Chondrocyte (in vitro differentiated cells): ENCODE measurements at regions not wholly inside any gene's neighbourhood (a gene's known extent, or its start where the extent isn't known, plus 50 kb on each side); places are given as distances from the start of the nearest gene placed in this dataset.

Experiments used
- DNase-seq: peaks from one replicate; pipeline ENCODE4 v3.0.0; 2021; ENCODE audit warnings: mixed read lengths, low spot score
- H3K27ac Mint-ChIP-seq: one replicate; pipeline ENCODE4 v1.8.0; 2021; ENCODE audit warnings: mild to moderate bottlenecking, moderate library complexity, mixed read lengths; ENCODE audit not compliant: unreplicated experiment
- H3K27me3 Mint-ChIP-seq: 2 replicates; pipeline ENCODE4 v1.8.0; 2021; ENCODE audit warnings: low read depth, mixed read lengths
- H3K36me3 Mint-ChIP-seq: 2 replicates; pipeline ENCODE4 v1.8.0; 2021; ENCODE audit warnings: low read depth, mixed read lengths
- H3K4me1 Mint-ChIP-seq: 2 replicates; pipeline ENCODE4 v1.8.0; 2021; ENCODE audit warnings: low read depth, mild to moderate bottlenecking, mixed read lengths
- H3K4me3 Mint-ChIP-seq: one replicate; pipeline ENCODE4 v1.8.0; 2021; ENCODE audit warnings: mild to moderate bottlenecking, moderate library complexity, mixed read lengths; ENCODE audit not compliant: unreplicated experiment
- H3K9me3 Mint-ChIP-seq: 2 replicates; pipeline ENCODE4 v1.8.0; 2021; ENCODE audit warnings: low read depth, mixed read lengths
- TF ChIP-seq, protein P1 (sequence below): fragments of 200-600 bp; sonication (generic); IDR thresholded peaks from 2 replicates; pipeline ENCODE4 v1.5.0; 2021; ENCODE audit warnings: antibody characterized with exemption, mild to moderate bottlenecking, moderate library complexity

DNA sequence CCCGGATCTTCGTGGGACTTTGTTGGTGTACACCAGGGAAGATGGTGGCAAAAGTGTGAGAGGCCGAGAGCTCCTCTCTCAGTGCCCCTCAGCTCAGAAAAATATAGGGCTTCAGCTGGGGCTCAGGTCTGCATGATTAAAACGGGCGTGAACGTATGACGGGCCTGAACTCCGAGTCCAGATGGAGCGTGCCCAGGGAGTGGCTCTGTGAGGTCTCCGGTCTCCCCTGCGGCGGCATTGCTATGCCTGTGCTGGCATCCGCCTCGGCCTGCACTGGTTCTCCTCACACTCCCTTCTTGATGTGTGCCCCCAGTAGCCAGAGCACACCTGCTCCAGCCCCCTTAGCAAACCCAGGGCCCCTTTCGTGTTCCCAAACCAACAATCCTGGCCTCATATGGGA, 82.0 kb downstream of the TEX29 start:
- Mint-ChIP-seq H3K36me3 (no peaks in the 10 kb centered on the region), H3K4me3 (no peak overlapping the region), H3K9me3 (peaks cover 5% of the 10 kb centered on the region), H3K4me1 (no peaks in the 10 kb centered on the region), H3K27ac (no peak overlapping the region), H3K27me3 (peaks cover 44% of the 10 kb centered on the region)
- no peak for DNase-seq
- TF ChIP-seq, protein P1, sequence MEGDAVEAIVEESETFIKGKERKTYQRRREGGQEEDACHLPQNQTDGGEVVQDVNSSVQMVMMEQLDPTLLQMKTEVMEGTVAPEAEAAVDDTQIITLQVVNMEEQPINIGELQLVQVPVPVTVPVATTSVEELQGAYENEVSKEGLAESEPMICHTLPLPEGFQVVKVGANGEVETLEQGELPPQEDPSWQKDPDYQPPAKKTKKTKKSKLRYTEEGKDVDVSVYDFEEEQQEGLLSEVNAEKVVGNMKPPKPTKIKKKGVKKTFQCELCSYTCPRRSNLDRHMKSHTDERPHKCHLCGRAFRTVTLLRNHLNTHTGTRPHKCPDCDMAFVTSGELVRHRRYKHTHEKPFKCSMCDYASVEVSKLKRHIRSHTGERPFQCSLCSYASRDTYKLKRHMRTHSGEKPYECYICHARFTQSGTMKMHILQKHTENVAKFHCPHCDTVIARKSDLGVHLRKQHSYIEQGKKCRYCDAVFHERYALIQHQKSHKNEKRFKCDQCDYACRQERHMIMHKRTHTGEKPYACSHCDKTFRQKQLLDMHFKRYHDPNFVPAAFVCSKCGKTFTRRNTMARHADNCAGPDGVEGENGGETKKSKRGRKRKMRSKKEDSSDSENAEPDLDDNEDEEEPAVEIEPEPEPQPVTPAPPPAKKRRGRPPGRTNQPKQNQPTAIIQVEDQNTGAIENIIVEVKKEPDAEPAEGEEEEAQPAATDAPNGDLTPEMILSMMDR = no peak

- Mint-ChIP-seq H3K27me3 (peaks cover 51% of the 10 kb centered on the region), H3K36me3 (no peaks in the 10 kb centered on the region), H3K9me3 (peaks cover 5% of the 10 kb centered on the region)
These were observed 82.8 kb downstream of the TEX29 start for GRCh38 chr13:111403266-111403665.

GRCh38 chr13:111404746-111405145, 84.3 kb downstream of the TEX29 start:
- TF ChIP-seq, protein P1 = no peak
- Mint-ChIP-seq H3K36me3 (no peaks in the 10 kb centered on the region), H3K4me1 (no peaks in the 10 kb centered on the region), H3K27ac (no peak overlapping the region), H3K27me3 (peaks cover 51% of the 10 kb centered on the region), H3K4me3 (no peak overlapping the region), H3K9me3 (peaks cover 5% of the 10 kb centered on the region)
- DNase-seq = no peak

More at GRCh38 chr13:111403266-111403665, 82.8 kb downstream of the TEX29 start:
- no peak overlapping the region for H3K27ac Mint-ChIP-seq
- H3K4me1 Mint-ChIP-seq = no peaks in the 10 kb centered on the region
- TF ChIP-seq, protein P1 = no peak
- no peak overlapping the region for H3K4me3 Mint-ChIP-seq
- DNase-seq = no peak

DNA sequence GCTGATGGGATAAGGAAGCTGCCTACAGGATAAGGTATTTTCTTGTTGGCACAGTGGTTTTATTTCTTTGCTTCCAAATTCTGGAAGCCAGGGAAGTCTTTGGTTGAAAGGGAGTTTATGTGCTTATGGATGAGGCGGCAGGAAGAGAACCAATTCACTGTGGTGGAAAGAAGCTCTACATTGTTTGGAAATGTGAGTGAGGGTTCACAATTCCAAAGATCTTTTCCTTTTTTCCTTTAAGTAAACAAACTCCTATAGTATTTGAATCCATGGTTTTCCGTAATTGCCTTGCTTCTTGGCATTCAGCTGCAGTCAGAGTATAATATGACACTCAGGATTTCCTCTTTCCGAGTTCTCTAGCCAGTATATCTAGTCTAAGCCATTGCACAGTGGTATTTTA, 86.2 kb downstream of the TEX29 start:
- H3K27me3 Mint-ChIP-seq = peaks cover 47% of the 10 kb centered on the region

DNA sequence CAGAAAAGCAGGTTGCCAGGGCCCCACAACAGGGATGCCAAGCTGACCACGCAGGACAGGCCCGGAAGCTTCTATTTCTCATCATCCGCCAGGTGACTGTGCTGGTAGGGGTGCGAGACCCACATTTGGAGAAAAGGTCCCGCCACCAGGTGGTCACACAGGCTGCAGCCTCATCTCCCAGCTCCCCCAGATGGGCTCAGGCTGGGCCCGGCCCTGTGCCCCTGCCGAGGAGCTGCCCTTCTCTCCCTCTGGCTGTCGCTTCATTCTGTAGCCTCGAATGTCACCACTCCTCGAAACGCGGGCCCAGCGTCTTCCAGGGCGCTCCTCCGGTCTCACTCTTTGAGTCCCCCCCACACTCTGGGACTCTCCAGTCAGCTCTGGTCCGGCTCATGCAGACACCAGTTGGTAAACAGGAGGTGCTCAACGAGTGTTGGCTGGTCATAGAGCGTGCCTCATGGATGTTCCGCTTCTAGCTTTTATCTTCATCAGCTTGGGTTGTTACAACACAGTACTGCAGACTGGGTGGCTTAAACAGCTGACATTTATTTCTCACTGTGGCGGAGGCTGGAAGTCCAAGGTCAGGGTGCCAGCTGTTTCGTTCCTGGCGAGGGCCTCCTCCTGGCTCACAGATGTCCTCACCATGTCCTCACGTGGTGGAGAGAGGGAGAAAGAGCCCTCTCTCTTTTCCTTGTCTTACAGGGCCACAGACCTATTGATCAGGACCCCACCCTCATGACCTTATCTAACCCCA, 87.1 kb downstream of the TEX29 start:
- Mint-ChIP-seq H3K36me3 (no peaks in the 10 kb centered on the region), H3K27me3 (peaks cover 54% of the 10 kb centered on the region), H3K4me3 (no peak overlapping the region), H3K4me1 (no peaks in the 10 kb centered on the region), H3K9me3 (no peaks in the 10 kb centered on the region), H3K27ac (no peak overlapping the region)
- TF ChIP-seq, protein P1 = no peak
- DNase-seq = no peak

More for the DNA sequence above, 86.2 kb downstream of the TEX29 start:
- Mint-ChIP-seq H3K36me3 (no peaks in the 10 kb centered on the region), H3K4me3 (no peak overlapping the region), H3K27ac (no peak overlapping the region), H3K4me1 (no peaks in the 10 kb centered on the region), H3K9me3 (no peaks in the 10 kb centered on the region)
- DNase-seq = no peak
- TF ChIP-seq, protein P1 = no peak
